ENCODE measurements at regions not wholly inside any gene's neighbourhood (a gene's known extent, or its start where the extent isn't known, plus 50 kb on each side); places are given as distances from the start of the nearest gene placed in this dataset.

DNA sequence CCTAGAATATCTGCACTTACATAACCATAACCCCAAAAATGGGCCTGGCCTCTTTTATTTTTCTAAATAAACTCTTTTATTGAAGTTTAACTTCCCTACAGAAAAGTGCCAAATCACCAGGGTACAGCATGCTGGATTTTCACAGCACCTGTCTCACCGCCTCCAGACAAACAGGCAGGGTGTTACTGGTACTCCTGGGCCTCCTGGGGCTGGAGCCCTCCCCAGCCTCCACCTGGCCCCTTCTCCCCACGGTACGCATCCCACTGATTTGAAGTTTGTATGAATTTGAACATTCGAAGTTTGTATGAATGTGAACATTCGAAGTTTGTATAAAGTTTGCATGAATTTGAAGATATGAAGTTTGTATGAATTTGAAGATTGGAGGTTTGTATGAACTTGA lies 232.1 kb downstream of the NDUFA10 start:
- Histone ChIP-seq H3K4me3 (no peak overlapping the region), H3K27me3 (no peaks in the 10 kb centered on the region), H3K27ac (no peak overlapping the region), H3K36me3 (no peaks in the 10 kb centered on the region), H3K9me3 (peaks cover 0 to 15% (median 0%) of the 10 kb centered on the region in 4 donors), H3K4me1 (peaks cover 0 to 5% (median 0%) of the 10 kb centered on the region in 4 donors)
- TF ChIP-seq POLR2A (IDR thresholded peaks at IDR 0.05) (no peak), EP300 (IDR thresholded peaks at IDR 0.05) (no peak)
- TF ChIP-seq, protein P1, sequence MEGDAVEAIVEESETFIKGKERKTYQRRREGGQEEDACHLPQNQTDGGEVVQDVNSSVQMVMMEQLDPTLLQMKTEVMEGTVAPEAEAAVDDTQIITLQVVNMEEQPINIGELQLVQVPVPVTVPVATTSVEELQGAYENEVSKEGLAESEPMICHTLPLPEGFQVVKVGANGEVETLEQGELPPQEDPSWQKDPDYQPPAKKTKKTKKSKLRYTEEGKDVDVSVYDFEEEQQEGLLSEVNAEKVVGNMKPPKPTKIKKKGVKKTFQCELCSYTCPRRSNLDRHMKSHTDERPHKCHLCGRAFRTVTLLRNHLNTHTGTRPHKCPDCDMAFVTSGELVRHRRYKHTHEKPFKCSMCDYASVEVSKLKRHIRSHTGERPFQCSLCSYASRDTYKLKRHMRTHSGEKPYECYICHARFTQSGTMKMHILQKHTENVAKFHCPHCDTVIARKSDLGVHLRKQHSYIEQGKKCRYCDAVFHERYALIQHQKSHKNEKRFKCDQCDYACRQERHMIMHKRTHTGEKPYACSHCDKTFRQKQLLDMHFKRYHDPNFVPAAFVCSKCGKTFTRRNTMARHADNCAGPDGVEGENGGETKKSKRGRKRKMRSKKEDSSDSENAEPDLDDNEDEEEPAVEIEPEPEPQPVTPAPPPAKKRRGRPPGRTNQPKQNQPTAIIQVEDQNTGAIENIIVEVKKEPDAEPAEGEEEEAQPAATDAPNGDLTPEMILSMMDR (IDR thresholded peaks at IDR 0.05) = no peak
- WGBS, 2 donors = 87 to 91% methylated on average over 5 of the region's 5 CpGs
- DNase-seq (ENCODE audit: low spot score in 2 of 2) = no peak

DNA sequence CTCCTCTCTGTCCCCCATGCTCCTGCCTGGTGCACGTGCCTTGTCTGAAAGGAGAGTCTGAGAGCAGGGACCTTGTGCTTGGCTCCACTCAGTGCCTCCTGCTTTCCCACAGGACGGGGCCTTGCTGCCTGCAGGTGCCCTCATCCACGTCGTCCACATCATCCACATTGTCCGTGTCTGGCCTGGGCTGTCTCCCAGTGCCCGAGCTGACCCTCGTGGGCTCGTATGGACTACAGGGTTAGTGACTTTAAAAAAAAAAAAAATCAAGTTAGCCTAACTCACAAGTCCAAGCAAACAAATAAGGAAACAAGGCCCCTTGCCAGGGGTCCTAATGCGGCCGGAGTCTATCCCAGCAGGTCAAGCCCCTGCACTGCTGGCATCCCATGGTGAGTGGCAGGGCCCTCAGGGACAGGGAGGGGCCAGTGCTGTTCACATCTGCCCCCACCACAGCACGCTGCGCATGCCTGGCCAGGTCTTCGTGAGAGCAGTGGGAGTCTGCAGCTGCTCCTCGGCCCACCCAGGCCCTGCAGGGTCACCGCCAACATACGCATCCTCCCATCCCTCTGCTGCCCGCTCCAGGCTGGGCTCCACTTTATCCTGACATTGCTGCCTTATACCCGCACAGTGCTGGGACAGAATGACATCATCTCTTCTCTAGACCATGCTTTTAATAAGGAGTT lies 232.6 kb downstream of the NDUFA10 start:
- Histone ChIP-seq H3K36me3 (no peaks in the 10 kb centered on the region), H3K9me3 (peaks cover 0 to 15% (median 0%) of the 10 kb centered on the region in 4 donors), H3K27ac (no peak overlapping the region), H3K4me3 (no peak overlapping the region), H3K4me1 (peaks cover 0 to 5% (median 0%) of the 10 kb centered on the region in 4 donors), H3K27me3 (no peaks in the 10 kb centered on the region)
- no peak for TF ChIP-seq POLR2A (IDR thresholded peaks at IDR 0.05)
- TF ChIP-seq, protein P1 (IDR thresholded peaks at IDR 0.05) = no peak
- no peak for DNase-seq (ENCODE audit: low spot score in 2 of 2)
- WGBS, 2 donors = 67% methylated on average over 17 to 18 of the region's 18 CpGs

DNA sequence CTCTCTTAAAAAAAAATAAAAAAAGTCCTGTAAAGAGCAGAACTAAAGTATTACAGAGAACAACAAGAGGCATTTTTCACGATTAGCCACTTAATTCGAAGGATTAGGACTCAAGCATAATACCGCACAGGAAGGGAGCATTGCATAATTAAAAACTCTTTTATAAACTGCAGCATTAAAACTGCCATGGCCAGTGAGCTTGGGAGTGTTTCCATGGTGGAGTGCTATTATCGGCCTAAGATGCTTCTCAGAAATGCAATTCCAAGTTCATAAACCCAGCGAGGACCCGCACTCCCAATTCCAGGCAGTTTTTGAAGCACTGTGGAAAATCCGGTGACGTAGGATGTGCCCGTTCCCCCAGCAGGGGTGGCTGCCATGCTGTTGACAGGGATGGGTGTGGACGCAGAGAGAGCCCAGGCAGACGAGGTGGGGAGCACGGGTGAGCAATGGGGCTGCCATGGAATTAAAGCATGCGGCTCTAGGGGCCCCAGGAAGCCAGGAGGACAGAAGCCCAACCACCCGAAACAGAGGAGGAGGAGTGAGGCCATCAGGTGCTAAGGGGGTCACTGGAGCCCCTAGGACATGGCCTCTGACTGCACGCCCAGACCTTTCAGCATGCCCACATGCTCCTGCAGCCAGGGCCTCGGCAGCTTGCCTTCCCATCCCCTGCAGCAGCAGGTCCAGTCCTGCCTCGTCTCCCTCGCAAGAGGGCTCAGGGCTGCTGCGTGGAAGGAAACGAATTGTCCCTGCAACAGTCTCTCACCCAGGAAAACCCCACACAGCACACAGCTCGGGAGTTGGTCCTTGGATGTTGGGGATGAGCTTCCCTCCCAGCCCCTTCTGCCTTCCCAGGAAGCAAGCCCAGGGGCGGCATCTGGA lies 233.4 kb downstream of the NDUFA10 start:
- DNase-seq (ENCODE audit: low spot score in 2 of 2) = no peak
- peaks cover 0 to 15% (median 0%) of the 10 kb centered on the region in 4 donors for H3K9me3 ChIP-seq
- no peak overlapping the region for H3K4me3 ChIP-seq
- H3K27ac ChIP-seq = no peak overlapping the region
- 70 to 71% methylated on average over 18 to 22 of the region's 22 CpGs for WGBS, 2 donors
- peaks cover 0 to 5% (median 0%) of the 10 kb centered on the region in 4 donors for H3K4me1 ChIP-seq
- TF ChIP-seq EP300 (IDR thresholded peaks at IDR 0.05) (no peak), POLR2A (IDR thresholded peaks at IDR 0.05) (no peak)
- TF ChIP-seq, protein P1 (IDR thresholded peaks at IDR 0.05) = no peak
- no peaks in the 10 kb centered on the region for H3K27me3 ChIP-seq
- H3K36me3 ChIP-seq = no peaks in the 10 kb centered on the region

DNA sequence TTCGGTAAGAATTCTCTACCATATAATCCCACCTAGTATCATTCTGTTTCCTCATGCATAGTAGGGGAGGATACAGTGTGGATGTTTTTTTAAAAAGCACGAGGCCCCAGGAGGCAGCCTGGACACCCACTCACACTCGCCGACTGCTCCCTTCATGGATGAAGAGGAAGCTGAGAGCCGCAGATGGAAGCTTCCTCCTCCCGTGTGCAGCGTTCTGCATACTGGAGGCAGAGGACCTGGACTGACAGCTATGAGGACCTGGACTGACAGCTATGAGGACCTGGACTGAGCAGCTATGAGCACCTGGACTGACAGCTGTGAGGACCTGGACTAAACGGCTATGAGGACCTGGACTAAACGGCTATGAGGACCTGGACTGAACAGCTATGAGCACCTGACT lies 234.4 kb downstream of the NDUFA10 start:
- TF ChIP-seq, protein P1 (IDR thresholded peaks at IDR 0.05) = no peak
- TF ChIP-seq EP300 (IDR thresholded peaks at IDR 0.05) = no peak
- TF ChIP-seq POLR2A (IDR thresholded peaks at IDR 0.05) = no peak
- no peak for DNase-seq (ENCODE audit: low spot score in 2 of 2)

DNA sequence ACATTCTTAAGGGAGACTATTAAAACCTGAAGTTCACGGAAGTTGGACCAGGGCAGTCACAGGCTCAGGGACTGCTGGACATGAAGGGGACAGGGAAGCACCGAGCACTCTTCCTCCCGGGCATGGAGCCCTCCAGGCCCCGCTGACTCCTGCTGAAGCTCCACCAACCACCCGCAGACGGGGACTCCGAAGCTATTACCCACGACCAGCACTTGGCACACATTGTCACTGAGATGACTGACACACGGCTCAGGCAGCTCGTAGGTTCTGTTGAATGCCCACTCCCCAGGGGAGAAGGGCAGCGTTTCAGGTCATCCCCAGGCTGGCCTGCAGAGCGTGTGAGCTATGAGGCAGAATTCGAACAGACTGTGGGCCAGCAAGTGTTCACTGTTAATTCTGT lies 234.8 kb downstream of the NDUFA10 start:
- WGBS, 2 donors = 73 to 74% methylated on average over 13 of the region's 13 CpGs
- TF ChIP-seq POLR2A (IDR thresholded peaks at IDR 0.05) (no peak), EP300 (IDR thresholded peaks at IDR 0.05) (no peak)
- TF ChIP-seq, protein P1 (IDR thresholded peaks at IDR 0.05) = no peak
- Histone ChIP-seq H3K36me3 (no peaks in the 10 kb centered on the region), H3K27me3 (no peaks in the 10 kb centered on the region), H3K27ac (no peak overlapping the region), H3K4me3 (no peak overlapping the region), H3K4me1 (peaks cover 0 to 5% (median 0%) of the 10 kb centered on the region in 4 donors), H3K9me3 (peaks cover 0 to 22% (median 0%) of the 10 kb centered on the region in 4 donors)
- DNase-seq (ENCODE audit: low spot score in 2 of 2) = no peak

More for the DNA sequence above, 234.4 kb downstream of the NDUFA10 start:
- H3K36me3 ChIP-seq = no peaks in the 10 kb centered on the region
- H3K27ac ChIP-seq = no peak overlapping the region
- WGBS, 2 donors = 67 to 72% methylated on average over 9 of the region's 9 CpGs
- H3K9me3 ChIP-seq = peaks cover 0 to 22% (median 0%) of the 10 kb centered on the region in 4 donors
- H3K4me3 ChIP-seq = no peak overlapping the region
- peaks cover 0 to 5% (median 0%) of the 10 kb centered on the region in 4 donors for H3K4me1 ChIP-seq
- H3K27me3 ChIP-seq = no peaks in the 10 kb centered on the region

Data from tibial nerve (tissue), 4 donors.